NCI-H226 (cell line): ENCODE measurements at regions not wholly inside any gene's neighbourhood (a gene's known extent, or its start where the extent isn't known, plus 50 kb on each side); places are given as distances from the start of the nearest gene placed in this dataset.

Source experiments
- DNase-seq: peaks from one replicate; pipeline ENCODE4 v3.0.0-alpha.2; 2015

DNA sequence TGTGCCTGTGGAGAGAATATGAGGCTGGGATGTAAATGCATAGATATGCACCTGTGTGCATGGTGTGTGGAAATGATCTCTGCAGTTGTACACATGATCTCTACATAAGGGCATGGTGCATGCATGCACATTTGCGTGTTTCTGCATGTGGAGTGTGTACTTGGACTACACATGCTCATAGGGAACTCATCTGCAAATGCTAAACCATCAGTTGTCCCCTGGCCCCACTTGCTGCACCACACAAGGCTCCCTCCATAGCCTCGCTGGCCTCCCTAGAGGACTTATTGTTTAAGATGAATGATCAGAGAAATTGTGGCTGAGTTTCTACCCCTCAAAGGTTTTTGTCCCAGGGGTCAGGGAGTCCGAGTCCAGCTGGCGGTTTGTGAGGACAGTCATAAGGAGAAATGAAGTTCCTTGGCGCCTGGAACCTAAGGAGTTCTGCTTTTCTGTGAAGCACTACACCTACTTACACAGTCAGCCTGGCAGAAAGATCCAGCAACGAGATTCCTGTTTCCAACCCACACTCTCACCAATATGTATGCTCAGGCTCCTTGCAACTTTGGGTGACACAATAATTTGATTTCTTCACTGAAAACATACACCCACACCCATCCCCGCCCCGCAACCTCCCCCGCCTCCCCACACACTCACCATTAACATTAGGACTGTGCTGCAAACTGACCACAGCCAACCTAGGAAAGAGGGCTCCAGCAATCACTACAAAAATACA, 79.9 kb upstream of the CPEB4 start:
- DNase-seq: no peak

DNA sequence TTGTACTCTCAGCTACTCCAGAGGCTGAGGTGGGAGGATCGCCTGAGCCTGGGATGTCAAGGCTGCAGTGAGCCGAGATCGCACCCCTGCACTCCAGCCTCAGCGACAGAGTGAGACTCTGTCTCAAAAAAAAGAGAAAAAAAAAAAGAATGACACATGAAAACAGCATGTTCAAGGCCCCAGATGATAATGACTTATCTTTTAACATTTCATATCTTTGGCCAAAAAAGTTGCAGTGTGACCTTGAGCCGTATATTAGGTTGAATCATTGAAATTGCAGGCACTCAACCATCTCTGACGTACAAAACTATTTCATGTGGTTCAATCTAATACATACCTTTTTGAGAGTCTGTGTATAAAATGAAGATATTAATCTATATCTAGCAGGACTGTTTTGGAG, 79.1 kb upstream of the CPEB4 start:
- no peak for DNase-seq

- DNase-seq: peak; percentile 9
Measured at GRCh38 chr5:173812811-173813550, 75.2 kb upstream of the CPEB4 start.

GRCh38 chr5:173814053-173814452, 74.1 kb upstream of the CPEB4 start:
- DNase-seq: no peak

DNA sequence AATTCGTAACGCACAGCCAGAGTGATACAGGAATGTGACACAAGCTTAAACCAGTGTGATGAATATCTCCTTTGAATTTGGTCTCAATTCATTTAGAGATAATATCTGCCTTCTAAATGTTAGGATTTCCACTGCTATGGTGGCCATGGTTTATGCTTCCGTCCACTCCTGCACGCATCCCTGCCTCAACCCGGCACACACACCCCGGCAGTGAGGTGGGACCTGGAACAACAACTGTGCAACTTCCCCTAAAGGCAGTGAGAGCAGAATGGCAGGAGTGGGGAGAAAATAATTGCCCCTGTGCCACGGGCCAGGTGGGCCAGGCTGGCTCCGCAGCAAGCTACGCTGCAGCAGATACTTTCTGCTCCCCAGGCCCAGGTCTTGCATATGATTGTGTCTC, 72.6 kb upstream of the CPEB4 start:
- no peak for DNase-seq

DNA sequence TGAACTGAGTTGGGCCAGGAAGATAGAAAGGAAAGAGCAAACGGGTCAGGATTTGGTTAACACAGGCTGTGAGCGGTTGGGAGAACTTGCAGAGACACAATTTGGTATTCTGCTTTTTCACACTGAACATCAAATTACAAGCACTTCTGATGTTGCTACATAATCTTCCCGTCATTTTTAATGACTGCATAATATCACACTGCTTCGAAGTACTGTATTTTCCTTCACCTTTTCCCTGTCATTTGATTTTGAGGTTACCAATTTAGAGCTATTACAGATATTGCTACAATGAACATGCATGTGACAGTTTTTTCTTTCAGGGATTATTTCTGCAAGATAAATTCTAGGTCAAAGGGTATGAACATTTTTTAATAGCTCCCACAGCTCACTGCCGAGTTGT, 71.4 kb upstream of the CPEB4 start:
- no peak for DNase-seq

DNA sequence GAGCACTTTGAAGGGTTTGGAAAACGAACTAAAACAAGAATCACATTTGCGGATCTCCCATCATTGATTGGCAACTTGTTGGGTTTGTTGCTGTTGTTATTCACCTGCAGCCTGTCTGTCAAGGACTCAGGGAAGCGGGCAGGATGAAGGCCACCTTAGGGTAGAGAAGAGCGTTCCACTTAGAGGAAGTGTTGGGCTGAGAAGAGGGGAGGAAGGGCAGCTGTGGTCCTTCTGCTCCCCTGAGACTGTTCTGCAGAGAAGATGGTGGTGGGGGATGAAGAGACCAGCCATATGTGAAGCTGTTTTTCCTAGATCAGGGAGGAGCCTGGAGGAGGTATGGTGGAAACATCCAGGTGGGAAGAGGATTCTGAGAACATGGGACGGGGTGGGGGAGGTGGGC, 70.6 kb upstream of the CPEB4 start:
- DNase-seq: no peak

GRCh38 chr5:173819521-173819920, 68.6 kb upstream of the CPEB4 start:
- DNase-seq: no peak

DNA sequence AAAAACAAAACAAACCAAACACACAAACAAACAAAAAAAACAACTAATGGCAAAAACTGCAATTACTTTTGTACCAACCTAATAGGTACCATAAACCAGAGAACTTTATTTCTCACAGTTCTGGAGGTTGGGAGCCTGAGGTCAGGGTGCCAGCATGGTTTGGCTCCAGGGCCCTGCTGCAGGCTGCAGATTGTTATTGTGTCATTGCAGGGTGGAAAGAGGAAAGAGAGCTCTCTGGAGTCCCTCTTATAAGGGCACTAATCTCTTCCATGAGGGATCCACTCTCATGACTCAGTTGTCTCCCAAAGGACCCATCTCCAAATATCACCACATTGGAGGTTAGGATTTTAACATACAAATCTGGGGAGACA, 64.9 kb upstream of the CPEB4 start:
- DNase-seq: no peak

DNA sequence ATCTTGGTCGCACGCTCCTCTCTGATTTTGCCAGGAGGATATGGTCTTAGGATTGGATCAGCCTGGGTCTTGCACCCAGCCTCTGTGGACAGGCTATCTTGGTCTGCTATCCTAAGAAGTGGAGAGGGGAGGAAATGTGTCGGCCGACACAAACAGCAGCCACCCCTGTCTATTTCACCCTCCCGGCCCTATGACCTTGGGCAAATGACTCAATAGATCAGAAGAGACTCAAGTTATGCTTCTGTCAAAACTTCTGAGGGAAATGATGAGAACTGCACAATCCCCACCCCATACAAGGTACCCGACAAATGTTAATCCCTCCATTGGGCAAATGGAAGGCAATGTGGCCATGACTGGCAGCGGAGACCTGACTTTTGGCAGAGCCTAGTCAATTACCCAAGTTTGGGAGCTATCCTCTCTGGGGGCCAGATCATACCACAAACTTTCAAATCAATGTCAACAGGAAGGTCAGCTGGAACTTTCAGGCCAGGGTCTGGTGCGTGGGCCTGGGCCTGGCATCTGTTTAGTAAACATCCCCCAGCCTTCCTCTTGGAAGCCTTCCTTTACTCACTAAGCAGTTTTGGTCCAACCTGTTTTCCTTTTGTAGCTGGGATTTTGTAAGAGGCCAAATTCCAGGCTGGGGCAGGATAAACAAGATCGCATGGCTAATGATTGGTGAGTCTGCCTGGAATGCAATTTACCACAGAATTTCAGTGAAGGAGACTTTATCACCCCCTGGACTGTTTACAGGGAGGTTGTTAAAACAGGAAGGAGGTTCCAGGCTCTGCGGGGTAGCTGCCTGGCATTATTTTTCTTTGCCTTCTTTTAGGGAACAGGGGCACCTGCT, 64.2 kb upstream of the CPEB4 start:
- peak; percentile 86 for DNase-seq

DNA sequence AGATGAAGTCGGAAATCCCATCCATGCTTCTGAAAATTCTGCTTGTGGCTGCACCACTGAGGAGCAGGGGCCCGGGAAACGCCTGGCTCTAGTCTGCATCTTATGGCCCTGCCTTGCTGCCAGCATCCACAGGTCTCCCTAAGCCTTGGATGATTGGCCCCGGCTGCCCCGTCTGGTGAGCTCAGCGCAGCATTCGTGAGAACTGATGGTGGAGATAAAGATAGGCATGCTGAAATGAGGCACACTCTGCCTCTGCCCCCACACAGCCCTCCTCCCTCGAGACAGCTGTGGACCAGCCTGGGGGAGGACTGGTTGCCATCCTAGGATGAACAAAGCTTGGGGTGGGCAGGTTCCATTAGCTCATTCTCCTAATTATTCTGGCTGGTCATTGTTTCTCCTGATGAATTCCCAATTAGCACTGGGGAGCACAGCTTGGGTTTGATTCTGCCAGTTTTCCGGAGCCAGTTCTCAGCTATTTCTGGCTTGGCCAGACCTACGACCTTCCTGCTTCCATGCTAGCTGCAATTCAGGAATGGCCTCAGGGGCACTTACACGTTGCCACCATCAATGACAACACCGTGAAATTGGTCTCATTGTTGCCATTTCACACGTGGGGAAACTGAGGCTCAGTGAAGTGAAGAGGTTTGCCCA, 62.8 kb upstream of the CPEB4 start:
- peak; percentile 29 for DNase-seq

GRCh38 chr5:173826086-173826427, 62.1 kb upstream of the CPEB4 start:
- no peak for DNase-seq

DNA sequence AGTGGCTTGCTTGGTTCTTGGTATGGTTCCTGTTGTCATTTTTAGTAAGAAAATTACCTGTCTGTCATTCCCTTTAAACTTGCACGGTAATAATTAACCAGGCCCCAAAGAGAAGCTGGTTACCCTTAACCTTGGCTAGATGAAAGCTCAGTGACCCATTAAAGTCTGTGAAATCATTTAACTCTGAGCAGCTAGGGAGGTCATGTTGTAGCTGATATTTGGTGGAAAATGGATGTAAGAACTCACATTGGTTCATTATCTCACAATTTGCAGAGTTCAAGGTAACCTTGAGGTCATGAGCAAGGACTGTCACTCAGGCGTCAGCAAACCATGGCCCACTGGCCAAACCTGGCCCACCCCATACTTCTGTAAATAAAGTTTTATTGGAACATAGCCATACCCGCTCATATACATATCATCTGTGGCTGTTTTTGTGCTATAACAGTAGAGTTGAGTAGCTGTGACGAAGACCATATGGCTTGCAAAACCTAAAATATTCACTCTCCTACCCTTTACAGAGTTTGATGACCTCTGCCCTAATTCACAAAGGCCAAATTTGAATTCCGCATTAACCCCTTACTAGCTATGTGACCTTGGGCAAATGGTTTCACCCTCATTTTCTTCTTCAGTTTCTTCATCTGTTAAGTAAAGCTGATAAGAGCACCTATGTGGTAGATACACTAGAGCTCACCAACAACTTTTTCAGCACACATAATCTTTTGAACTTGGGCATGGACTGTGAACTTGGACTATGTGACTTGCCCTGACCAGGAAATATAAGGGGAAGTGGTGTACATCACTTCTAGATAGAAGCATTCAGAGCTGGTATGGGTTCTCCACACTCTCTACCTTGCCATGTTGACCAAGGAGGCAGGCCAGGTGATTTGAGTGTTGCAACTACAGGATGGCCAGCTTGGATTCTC, 61.5 kb upstream of the CPEB4 start:
- no peak for DNase-seq

DNA sequence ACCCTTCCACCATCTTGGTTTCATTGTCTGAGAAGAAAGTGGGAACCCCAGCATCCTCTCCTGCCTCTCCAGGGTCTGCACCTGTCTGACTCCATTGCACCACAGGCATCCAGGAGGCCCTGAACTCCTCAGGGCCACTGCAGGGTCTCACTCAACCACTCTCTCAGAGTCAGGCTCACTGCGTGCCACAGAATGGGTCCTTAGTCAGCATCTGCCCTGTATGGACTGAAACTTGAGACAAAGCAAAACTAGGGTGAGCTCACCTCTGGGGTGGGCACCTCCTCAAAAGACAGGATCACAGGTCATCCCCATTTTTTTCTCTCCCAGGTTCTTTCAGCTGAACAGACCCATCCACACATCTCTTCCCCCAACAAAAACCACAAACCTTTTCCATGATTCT, 59.2 kb upstream of the CPEB4 start:
- no peak for DNase-seq

GRCh38 chr5:173829826-173830225, 58.3 kb upstream of the CPEB4 start:
- no peak for DNase-seq

- no peak for DNase-seq
Measured at GRCh38 chr5:173830421-173830820, 57.7 kb upstream of the CPEB4 start.

GRCh38 chr5:173831196-173831914, 56.8 kb upstream of the CPEB4 start:
- no peak for DNase-seq

DNA sequence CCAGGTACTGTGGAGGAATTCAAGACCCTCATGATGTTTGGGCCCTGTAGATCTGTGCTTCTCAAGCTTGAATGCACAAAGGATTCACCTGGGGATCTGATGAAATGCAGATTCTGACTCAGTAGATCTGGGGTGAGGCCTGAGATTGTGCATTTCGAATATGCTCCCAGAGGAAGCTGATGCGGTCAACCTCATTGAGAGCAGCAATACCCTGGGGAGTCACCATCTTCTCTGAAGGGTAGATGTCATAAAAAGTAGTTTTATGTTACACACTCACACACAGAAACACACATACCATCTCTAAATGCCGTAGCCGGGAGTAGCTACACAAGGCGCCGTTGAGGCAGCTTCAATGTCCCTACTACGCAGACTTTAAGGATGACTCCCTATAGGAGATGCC, 55.8 kb upstream of the CPEB4 start:
- DNase-seq: no peak

GRCh38 chr5:173833196-173833985, 54.8 kb upstream of the CPEB4 start:
- DNase-seq: no peak

GRCh38 chr5:173834071-173834771, 53.9 kb upstream of the CPEB4 start:
- DNase-seq: no peak
